Endothelial cell of umbilical vein (primary cell): ENCODE measurements at regions not wholly inside any gene's neighbourhood (a gene's known extent, or its start where the extent isn't known, plus 50 kb on each side); places are given as distances from the start of the nearest gene placed in this dataset.

Experiments
- BruUV-seq: library from RNA; stranded (reverse); fragments of 400-500 nt; replicated peaks from 2 replicates; lab custom pipeline; 2021; lab: Mats Ljungman, UMichigan
- CTCF ChIA-PET: fragments of 300-600, 350-600 bp; sonication (Branson Sonifier 250); formaldehyde crosslinking; loops from one replicate; lab custom pipeline; 2021; ENCODE audit warnings: antibody characterized with exemption, inconsistent platforms; lab: Charles Lee
- POLR2A ChIA-PET: fragments of 300-600, 350-600 bp; sonication (Branson Sonifier 250); formaldehyde crosslinking; loops from one replicate; lab custom pipeline; 2021; ENCODE audit warnings: antibody characterized with exemption, inconsistent platforms; lab: Charles Lee
- DNase-seq: peaks from one replicate; pipeline ENCODE4 v3.0.0-alpha.2; 2011; ENCODE audit warnings: low read depth, low spot score
- FAIRE-seq: peaks from 2 replicates; lab custom pipeline; 2011; peaks lifted over from hg19 to GRCh38; lab: Jason Lieb, UNC
- H2AFZ ChIP-seq: 2 replicates; pipeline ENCODE4 v1.6.0; 2012; ENCODE audit warnings: low read depth, low read length, control low read depth, inconsistent platforms
- H3K27ac ChIP-seq: 2 replicates; pipeline ENCODE4 v1.5.1; 2011; ENCODE audit warnings: low read depth, mild to moderate bottlenecking, control low read depth, low read length, moderate library complexity; ENCODE audit not compliant: insufficient read depth
- H3K27me3 ChIP-seq, 2 experiments: 2 replicates each; pipeline versions ENCODE4 v1.6.0 to v1.6.1; 2011; ENCODE audit warnings: low read length in 2 of 2, mixed read lengths in 1 of 2; ENCODE audit not compliant: control insufficient read depth in 2 of 2, insufficient read depth in 2 of 2
- H3K36me3 ChIP-seq, 2 experiments: 2 replicates in 1 of 2; 3 replicates in 1 of 2; pipeline ENCODE4 v1.5.1; 2011; ENCODE audit warnings: low read length in 2 of 2, mild to moderate bottlenecking in 1 of 2, moderate library complexity in 1 of 2; ENCODE audit not compliant: control insufficient read depth in 2 of 2, insufficient read depth in 2 of 2; ENCODE audit errors: extremely low read depth in 1 of 2
- H3K4me1 ChIP-seq: 3 replicates; pipeline ENCODE4 v1.5.1; 2011; ENCODE audit warnings: mild to moderate bottlenecking, low read length; ENCODE audit not compliant: control insufficient read depth, insufficient read depth; ENCODE audit errors: extremely low read depth
- H3K4me2 ChIP-seq: 2 replicates; pipeline ENCODE4 v1.6.1; 2011; ENCODE audit warnings: low read length, control low read depth, mixed read lengths; ENCODE audit not compliant: insufficient read depth
- H3K4me3 ChIP-seq, 3 experiments: fragments of 200-600 bp in 1 of 3; sonication (generic), shearing (Covaris generic) in 1 of 3; replicated peaks in 1 of 3; 2 replicates each; pipeline ENCODE4 v1.5.1; 2011 to 2016; ENCODE audit warnings: control low read depth in 3 of 3, low read length in 3 of 3, mild to moderate bottlenecking in 2 of 3, inconsistent platforms in 1 of 3, low read depth in 1 of 3, moderate library complexity in 1 of 3; ENCODE audit not compliant: insufficient read depth in 1 of 3
- H3K79me2 ChIP-seq: 2 replicates; pipeline ENCODE4 v1.6.0; 2012; ENCODE audit warnings: low read length, inconsistent platforms; ENCODE audit not compliant: control insufficient read depth, insufficient read depth
- H3K9ac ChIP-seq: replicated peaks from 2 replicates; pipeline ENCODE3; 2011; ENCODE audit warnings: low read length, control low read depth; ENCODE audit not compliant: insufficient read depth; ENCODE audit errors: extremely low read depth
- H3K9me1 ChIP-seq: replicated peaks from 3 replicates; pipeline ENCODE4 v1.6.0; 2011; ENCODE audit warnings: mild to moderate bottlenecking, low read length; ENCODE audit not compliant: control insufficient read depth, insufficient read depth; ENCODE audit errors: extremely low read depth
- H3K9me3 ChIP-seq: replicated peaks from 2 replicates; pipeline ENCODE4 v1.5.1; 2012; ENCODE audit warnings: low read length, inconsistent platforms; ENCODE audit not compliant: control insufficient read depth, insufficient read depth
- H4K20me1 ChIP-seq: replicated peaks from 2 replicates; pipeline ENCODE3; 2011; ENCODE audit warnings: mild to moderate bottlenecking, low read length; ENCODE audit not compliant: control insufficient read depth, insufficient read depth; ENCODE audit errors: extremely low read depth
- CTCF ChIP-seq, 2 donors: IDR thresholded peaks; 1 replicate in 1 of 2; 2 replicates in 1 of 2; pipeline ENCODE4 v1.5.1; 2011; ENCODE audit warnings: low read length in 2 of 2, mild to moderate bottlenecking in 2 of 2, moderate library complexity in 2 of 2, control low read depth in 1 of 2, inconsistent platforms in 1 of 2, low read depth in 1 of 2; ENCODE audit not compliant: insufficient read depth in 1 of 2; ENCODE audit errors: extremely low read depth in 1 of 2
- EZH2 ChIP-seq: IDR thresholded peaks from 2 replicates; pipeline ENCODE4 v1.6.1; 2012; ENCODE audit warnings: borderline replicate concordance, low read depth, mild to moderate bottlenecking, moderate library complexity, low read length, inconsistent platforms; ENCODE audit not compliant: severe bottlenecking
- FOS ChIP-seq: IDR thresholded peaks from 2 replicates; pipeline ENCODE4 v1.6.1; 2011; ENCODE audit warnings: mild to moderate bottlenecking, low read length, moderate library complexity, borderline replicate concordance; ENCODE audit not compliant: insufficient read depth
- GATA2 ChIP-seq: IDR thresholded peaks from 2 replicates; pipeline ENCODE4 v1.7.0; 2011; ENCODE audit warnings: low read depth, mild to moderate bottlenecking, moderate library complexity, mixed read lengths, low read length; ENCODE audit not compliant: insufficient read length, insufficient read depth
- JUN ChIP-seq: IDR thresholded peaks from 2 replicates; pipeline ENCODE4 v1.6.1; 2011; ENCODE audit warnings: borderline replicate concordance, low read depth; ENCODE audit not compliant: insufficient read length, insufficient read depth
- MAX ChIP-seq: IDR thresholded peaks from 2 replicates; pipeline ENCODE4 v1.6.1; 2011; ENCODE audit not compliant: insufficient read depth, insufficient read length
- MYC ChIP-seq: IDR thresholded peaks from one replicate; pipeline ENCODE4 v1.6.1; 2011; ENCODE audit warnings: mild to moderate bottlenecking, low read depth, low read length
- POLR2A ChIP-seq: IDR thresholded peaks from 2 replicates; pipeline ENCODE4 v1.6.1; 2012; ENCODE audit warnings: low read depth, mild to moderate bottlenecking, control low read depth, low read length
- POLR2AphosphoS5 ChIP-seq: IDR thresholded peaks from 2 replicates; pipeline ENCODE4 v1.6.1; 2012; ENCODE audit warnings: low read depth, mild to moderate bottlenecking, control low read depth, low read length, moderate library complexity; ENCODE audit not compliant: insufficient read depth
- dilution Hi-C: fragments of 300-500 bp; cut with MboI; formaldehyde crosslinking; loops from one replicate; pipeline ENCODE4 v1.15.0; 2019; ENCODE audit warnings: low sequenced_read_pairs; ENCODE audit not compliant: extremely low pct_ligation_motif_present
- intact Hi-C: fragments of 100-400 bp; cut with micrococcal nuclease; formaldehyde crosslinking; loops from one replicate; pipeline ENCODE4 v1.10.0; 2022

DNA sequence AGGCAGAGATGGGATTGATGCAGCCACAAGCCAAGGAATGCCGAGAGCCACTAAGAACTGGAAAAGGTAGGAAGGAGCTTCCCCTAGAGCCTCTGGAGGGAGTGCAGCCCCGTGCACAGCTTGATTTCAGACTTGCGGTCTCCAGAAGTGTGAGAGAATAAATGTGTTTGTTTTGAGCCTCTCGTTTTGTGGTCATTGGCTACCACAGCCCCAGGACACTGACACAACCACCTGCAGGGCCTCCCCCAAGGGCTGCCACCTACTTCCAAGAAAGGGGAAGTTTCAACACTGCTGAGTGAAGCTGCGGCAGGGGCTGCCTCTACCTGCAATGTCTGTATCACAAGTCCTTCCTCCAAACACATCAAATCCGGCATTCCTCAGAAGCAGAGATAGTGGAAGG is 346.9 kb downstream of the C16orf95 start:
- intact Hi-C loops: no loop called here
- Histone ChIP-seq H3K36me3 (no peaks in the 10 kb centered on the region), H3K4me1 (no peaks in the 10 kb centered on the region), H4K20me1 (no peaks in the 10 kb centered on the region), H3K79me2 (no peaks in the 10 kb centered on the region), H3K4me3 (no peak overlapping the region), H3K27ac (no peak overlapping the region), H3K27me3 (no peaks in the 10 kb centered on the region), H3K9me1 (no peaks in the 10 kb centered on the region), H3K9me3 (no peaks in the 10 kb centered on the region), H3K4me2 (no peak overlapping the region), H2AFZ (no peak overlapping the region), H3K9ac (no peak overlapping the region)
- POLR2A ChIA-PET: no interaction called here
- CTCF ChIA-PET: no interaction called here
- no peak for FAIRE-seq
- TF ChIP-seq JUN (no peak), POLR2A (no peak), GATA2 (no peak), POLR2AphosphoS5 (no peak), MAX (no peak), FOS (no peak), EZH2 (no peak), MYC (no peak), CTCF (IDR thresholded peaks at IDR 0.05; ENCODE audit: extremely low read depth in 1 of 2, insufficient read depth in 1 of 2, low read depth in 1 of 2, low read length in 2 of 2) (no peak)
- DNase-seq: no peak
- BruUV-seq: no TSS peak
- dilution Hi-C loops: no loop called here
